ENCODE measurements at regions not wholly inside any gene's neighbourhood (a gene's known extent, or its start where the extent isn't known, plus 50 kb on each side); places are given as distances from the start of the nearest gene placed in this dataset.

- DNase-seq, result no peak
Observed at GRCh38 chr11:113581713-113582112, 106.5 kb upstream of the DRD2 start.

- no peak for DNase-seq
Observed at GRCh38 chr11:113579292-113579940, 104.2 kb upstream of the DRD2 start.

- no peak for DNase-seq
Observed at GRCh38 chr11:113578715-113579250, 103.6 kb upstream of the DRD2 start.

- no peak for DNase-seq
Observed at GRCh38 chr11:113578033-113578380, 102.8 kb upstream of the DRD2 start.

GRCh38 chr11:113577356-113578032 lies 102.3 kb upstream of the DRD2 start:
- peak; percentile 2 to 18 for DNase-seq

GRCh38 chr11:113574586-113574985 lies 99.4 kb upstream of the DRD2 start:
- no peak for DNase-seq

GRCh38 chr11:113574171-113574570 lies 99.0 kb upstream of the DRD2 start:
- no peak for DNase-seq

GRCh38 chr11:113572136-113572735 lies 97.0 kb upstream of the DRD2 start:
- DNase-seq, result no peak

GRCh38 chr11:113571531-113571930 lies 96.3 kb upstream of the DRD2 start:
- DNase-seq, result no peak

GRCh38 chr11:113570906-113571305 lies 95.7 kb upstream of the DRD2 start:
- no peak for DNase-seq

- DNase-seq, result no peak
Observed at GRCh38 chr11:113569391-113569790, 94.2 kb upstream of the DRD2 start.

- peak in 1 of 2 donors; percentile 3 for DNase-seq
Observed at GRCh38 chr11:113568566-113568965, 93.4 kb upstream of the DRD2 start.

GRCh38 chr11:113567867-113568544 lies 92.8 kb upstream of the DRD2 start:
- DNase-seq, result peak in 1 of 2 donors; percentile 2

GRCh38 chr11:113567097-113567496 lies 91.9 kb upstream of the DRD2 start:
- no peak for DNase-seq

- no peak for DNase-seq
Observed at GRCh38 chr11:113564527-113565130, 89.4 kb upstream of the DRD2 start.

- no peak for DNase-seq
Observed at GRCh38 chr11:113563766-113564526, 88.7 kb upstream of the DRD2 start.

GRCh38 chr11:113562981-113563461 lies 87.8 kb upstream of the DRD2 start:
- DNase-seq, result no peak

- DNase-seq, result no peak
Observed at GRCh38 chr11:113562576-113562975, 87.4 kb upstream of the DRD2 start.

GRCh38 chr11:113557926-113558325 lies 82.7 kb upstream of the DRD2 start:
- no peak for DNase-seq

GRCh38 chr11:113556036-113556435 lies 80.8 kb upstream of the DRD2 start:
- DNase-seq, result no peak

GRCh38 chr11:113555071-113555619 lies 79.9 kb upstream of the DRD2 start:
- no peak for DNase-seq

All from right lung (tissue), 2 donors.